ENCODE measurements at regions not wholly inside any gene's neighbourhood (a gene's known extent, or its start where the extent isn't known, plus 50 kb on each side); places are given as distances from the start of the nearest gene placed in this dataset.
"Not testable (repeated sequence)": the region's sequence is repeated elsewhere in the genome, so short reads cannot be mapped to it uniquely, and the experiment has no call there.

DNA sequence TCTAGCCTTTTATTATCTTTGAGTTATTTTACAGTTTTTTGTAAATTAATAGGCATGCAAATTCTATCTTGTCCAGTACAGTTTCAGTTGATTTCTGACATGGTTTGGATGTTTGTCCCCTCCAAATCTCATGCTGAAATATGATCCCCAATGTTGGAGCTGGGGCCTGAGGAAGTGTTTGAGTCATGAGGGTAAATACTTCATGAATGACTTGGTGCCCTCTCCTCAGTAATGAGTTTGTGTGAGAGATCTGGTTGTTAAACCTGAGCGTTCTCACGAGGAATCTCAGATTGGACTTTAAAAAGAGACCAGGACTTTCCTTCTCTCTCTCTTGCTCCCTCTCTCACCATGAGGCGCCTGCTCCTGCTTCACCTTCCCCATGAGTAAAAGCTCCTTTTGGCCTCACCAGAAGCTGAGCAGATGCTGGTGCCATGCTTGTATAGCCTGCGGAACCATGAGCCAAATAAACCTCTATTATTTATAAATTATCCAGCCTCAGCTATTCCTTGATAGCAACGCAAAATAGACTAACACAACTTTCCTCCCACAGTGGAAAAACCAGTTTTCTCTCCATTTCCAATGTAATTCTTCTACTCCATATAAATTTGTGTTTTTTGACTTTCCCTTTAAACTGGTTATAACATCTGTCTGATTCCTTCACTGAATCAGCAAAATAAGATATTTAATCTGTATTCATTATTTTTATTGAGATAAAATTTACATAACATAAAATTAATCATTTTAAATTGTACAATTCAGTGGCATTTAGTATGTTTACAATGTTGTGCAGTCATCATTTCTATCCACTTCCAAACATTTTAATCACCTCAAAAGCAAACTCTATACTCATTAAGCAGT, 78.7 kb upstream of the PRSS16 start:
- H3K27ac ChIP-seq (replicated peaks): no peak overlapping the region

DNA sequence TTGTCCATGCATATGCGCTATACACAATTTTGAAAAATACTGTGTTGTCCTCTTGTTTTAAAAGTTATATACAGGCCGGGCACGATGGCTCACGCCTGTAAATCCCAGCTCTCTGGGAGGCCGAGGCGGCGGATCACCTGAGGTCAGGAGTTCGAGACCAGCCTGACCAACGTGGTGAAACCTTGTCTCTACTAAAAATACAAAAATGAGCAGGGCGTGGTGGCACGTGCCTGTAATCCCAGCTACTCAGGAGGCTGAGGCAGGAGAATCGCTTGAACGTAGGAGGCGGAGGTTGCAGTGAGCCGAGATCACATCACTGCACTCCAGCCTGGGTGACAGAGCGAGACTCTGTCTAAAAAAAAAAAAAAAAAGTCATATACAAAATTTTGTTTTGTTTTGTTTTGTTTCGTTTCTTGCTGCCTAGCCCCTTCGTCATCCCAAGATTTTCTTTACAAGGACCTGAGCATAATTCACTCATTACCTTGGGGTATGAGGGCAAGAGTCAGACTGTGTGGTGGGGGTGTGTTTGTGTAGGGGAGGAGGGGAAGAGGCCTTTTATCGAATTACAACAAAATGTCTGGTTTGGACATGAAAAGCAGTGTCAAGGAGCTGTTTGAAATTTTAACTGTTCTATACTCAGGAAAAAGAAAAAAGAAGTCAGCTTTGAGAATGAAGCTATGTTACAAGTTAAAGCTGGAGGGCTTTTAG, 74.8 kb upstream of the PRSS16 start:
- DNase-seq (ENCODE audit: low read depth in 1 of 2, low spot score in 1 of 2); H3K4me3 ChIP-seq (replicated peaks; ENCODE audit: insufficient read depth, low read length); H3K27ac ChIP-seq (replicated peaks); H3K27me3 ChIP-seq (ENCODE audit: insufficient read depth, poor library complexity, severe bottlenecking): not testable (repeated sequence)

More for the DNA sequence above, 78.7 kb upstream of the PRSS16 start:
- TF ChIP-seq, protein P1, sequence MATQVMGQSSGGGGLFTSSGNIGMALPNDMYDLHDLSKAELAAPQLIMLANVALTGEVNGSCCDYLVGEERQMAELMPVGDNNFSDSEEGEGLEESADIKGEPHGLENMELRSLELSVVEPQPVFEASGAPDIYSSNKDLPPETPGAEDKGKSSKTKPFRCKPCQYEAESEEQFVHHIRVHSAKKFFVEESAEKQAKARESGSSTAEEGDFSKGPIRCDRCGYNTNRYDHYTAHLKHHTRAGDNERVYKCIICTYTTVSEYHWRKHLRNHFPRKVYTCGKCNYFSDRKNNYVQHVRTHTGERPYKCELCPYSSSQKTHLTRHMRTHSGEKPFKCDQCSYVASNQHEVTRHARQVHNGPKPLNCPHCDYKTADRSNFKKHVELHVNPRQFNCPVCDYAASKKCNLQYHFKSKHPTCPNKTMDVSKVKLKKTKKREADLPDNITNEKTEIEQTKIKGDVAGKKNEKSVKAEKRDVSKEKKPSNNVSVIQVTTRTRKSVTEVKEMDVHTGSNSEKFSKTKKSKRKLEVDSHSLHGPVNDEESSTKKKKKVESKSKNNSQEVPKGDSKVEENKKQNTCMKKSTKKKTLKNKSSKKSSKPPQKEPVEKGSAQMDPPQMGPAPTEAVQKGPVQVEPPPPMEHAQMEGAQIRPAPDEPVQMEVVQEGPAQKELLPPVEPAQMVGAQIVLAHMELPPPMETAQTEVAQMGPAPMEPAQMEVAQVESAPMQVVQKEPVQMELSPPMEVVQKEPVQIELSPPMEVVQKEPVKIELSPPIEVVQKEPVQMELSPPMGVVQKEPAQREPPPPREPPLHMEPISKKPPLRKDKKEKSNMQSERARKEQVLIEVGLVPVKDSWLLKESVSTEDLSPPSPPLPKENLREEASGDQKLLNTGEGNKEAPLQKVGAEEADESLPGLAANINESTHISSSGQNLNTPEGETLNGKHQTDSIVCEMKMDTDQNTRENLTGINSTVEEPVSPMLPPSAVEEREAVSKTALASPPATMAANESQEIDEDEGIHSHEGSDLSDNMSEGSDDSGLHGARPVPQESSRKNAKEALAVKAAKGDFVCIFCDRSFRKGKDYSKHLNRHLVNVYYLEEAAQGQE (IDR thresholded peaks at IDR 0.05; ENCODE audit: insufficient replicate concordance, low read depth): no peak
- TF ChIP-seq POLR2AphosphoS5 (IDR thresholded peaks at IDR 0.05; ENCODE audit: low read depth) (no peak), SPI1 (IDR thresholded peaks at IDR 0.05; ENCODE audit: borderline replicate concordance, low read depth) (no peak), GABPA (IDR thresholded peaks at IDR 0.05; ENCODE audit: low read depth) (no peak)
- TF ChIP-seq, protein P2, sequence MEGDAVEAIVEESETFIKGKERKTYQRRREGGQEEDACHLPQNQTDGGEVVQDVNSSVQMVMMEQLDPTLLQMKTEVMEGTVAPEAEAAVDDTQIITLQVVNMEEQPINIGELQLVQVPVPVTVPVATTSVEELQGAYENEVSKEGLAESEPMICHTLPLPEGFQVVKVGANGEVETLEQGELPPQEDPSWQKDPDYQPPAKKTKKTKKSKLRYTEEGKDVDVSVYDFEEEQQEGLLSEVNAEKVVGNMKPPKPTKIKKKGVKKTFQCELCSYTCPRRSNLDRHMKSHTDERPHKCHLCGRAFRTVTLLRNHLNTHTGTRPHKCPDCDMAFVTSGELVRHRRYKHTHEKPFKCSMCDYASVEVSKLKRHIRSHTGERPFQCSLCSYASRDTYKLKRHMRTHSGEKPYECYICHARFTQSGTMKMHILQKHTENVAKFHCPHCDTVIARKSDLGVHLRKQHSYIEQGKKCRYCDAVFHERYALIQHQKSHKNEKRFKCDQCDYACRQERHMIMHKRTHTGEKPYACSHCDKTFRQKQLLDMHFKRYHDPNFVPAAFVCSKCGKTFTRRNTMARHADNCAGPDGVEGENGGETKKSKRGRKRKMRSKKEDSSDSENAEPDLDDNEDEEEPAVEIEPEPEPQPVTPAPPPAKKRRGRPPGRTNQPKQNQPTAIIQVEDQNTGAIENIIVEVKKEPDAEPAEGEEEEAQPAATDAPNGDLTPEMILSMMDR (IDR thresholded peaks at IDR 0.05; ENCODE audit: insufficient read depth, low read length): no peak
- H3K4me3 ChIP-seq (replicated peaks; ENCODE audit: insufficient read depth, low read length): no peak overlapping the region
- DNase-seq (ENCODE audit: low read depth in 1 of 2, low spot score in 1 of 2): no peak
- H3K27me3 ChIP-seq (ENCODE audit: insufficient read depth, poor library complexity, severe bottlenecking): no peaks in the 10 kb centered on the region

DNA sequence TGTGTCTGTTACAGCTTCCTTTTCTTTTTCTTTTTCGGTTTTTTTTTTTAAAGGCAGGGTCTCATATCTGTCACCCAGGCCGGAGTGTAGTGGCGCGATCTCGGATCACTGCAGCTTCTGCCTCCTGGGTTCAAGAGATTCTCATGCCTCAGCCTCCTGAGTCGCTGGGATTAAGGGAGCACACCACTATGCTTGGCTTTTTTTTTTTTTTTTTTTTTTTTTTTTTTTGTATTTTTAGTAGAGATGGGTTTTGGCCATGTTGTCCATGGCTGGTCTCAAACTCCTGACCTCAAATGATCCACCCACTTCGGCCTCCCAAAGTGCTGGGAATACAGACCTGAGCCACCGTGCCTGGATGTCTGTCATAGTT, 74.3 kb upstream of the PRSS16 start:
- not testable (repeated sequence) for H3K27ac ChIP-seq (replicated peaks)

DNA sequence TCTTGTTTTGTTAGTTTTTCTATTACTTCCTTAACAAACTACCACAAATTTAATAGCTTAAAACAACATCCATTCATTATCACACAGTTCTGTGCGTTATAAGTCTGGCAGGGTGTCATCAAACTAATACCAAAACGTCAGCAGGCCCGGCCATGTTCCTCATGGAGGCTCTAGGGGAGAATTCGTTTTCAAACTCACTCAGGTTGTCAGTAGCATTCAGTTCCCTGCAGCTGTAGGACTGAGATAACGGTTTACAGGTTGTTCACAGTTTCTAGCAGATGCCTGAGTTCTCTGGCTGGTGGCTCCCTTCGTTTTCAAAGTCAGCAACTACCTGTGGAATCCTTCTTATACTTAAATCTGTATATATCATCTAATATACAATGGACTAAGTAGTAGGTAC, 72.5 kb upstream of the PRSS16 start:
- Histone ChIP-seq H3K27me3 (ENCODE audit: insufficient read depth, poor library complexity, severe bottlenecking) (no peaks in the 10 kb centered on the region), H3K4me3 (replicated peaks; ENCODE audit: insufficient read depth, low read length) (no peak overlapping the region), H3K27ac (replicated peaks) (no peak overlapping the region)
- TF ChIP-seq SPI1 (IDR thresholded peaks at IDR 0.05; ENCODE audit: borderline replicate concordance, low read depth) (no peak), POLR2AphosphoS5 (IDR thresholded peaks at IDR 0.05; ENCODE audit: low read depth) (no peak), GABPA (IDR thresholded peaks at IDR 0.05; ENCODE audit: low read depth) (no peak)
- TF ChIP-seq, protein P1 (IDR thresholded peaks at IDR 0.05; ENCODE audit: insufficient replicate concordance, low read depth): no peak
- TF ChIP-seq, protein P2 (IDR thresholded peaks at IDR 0.05; ENCODE audit: insufficient read depth, low read length): no peak
- no peak for DNase-seq (ENCODE audit: low read depth in 1 of 2, low spot score in 1 of 2)

More for the DNA sequence above, 74.3 kb upstream of the PRSS16 start:
- not testable (repeated sequence) for H3K4me3 ChIP-seq (replicated peaks; ENCODE audit: insufficient read depth, low read length); H3K27me3 ChIP-seq (ENCODE audit: insufficient read depth, poor library complexity, severe bottlenecking); DNase-seq (ENCODE audit: low read depth in 1 of 2, low spot score in 1 of 2)

All from HL-60 (cell line).